Uterus (tissue), 2 donors: ENCODE measurements at regions not wholly inside any gene's neighbourhood (a gene's known extent, or its start where the extent isn't known, plus 50 kb on each side); places are given as distances from the start of the nearest gene placed in this dataset.

ENCODE experiments used
- POLR2A ChIP-seq, 2 donors: fragments of 450-650 bp; IDR thresholded peaks; one replicate each; pipeline ENCODE4 v1.6.1; 2016; ENCODE audit warnings: antibody characterized with exemption in 2 of 2, mild to moderate bottlenecking in 1 of 2, moderate library complexity in 1 of 2
- TF ChIP-seq, protein P1 (sequence below), 4 experiments: fragments of 200-600 bp in 2 of 4; fragments of 450-650 bp in 2 of 4; sonication (generic) in 2 of 4; IDR thresholded peaks; one replicate each; pipeline ENCODE4 v1.5.1; 2016 to 2019; ENCODE audit warnings: antibody characterized with exemption in 4 of 4, mild to moderate bottlenecking in 2 of 4, moderate library complexity in 1 of 4

DNA sequence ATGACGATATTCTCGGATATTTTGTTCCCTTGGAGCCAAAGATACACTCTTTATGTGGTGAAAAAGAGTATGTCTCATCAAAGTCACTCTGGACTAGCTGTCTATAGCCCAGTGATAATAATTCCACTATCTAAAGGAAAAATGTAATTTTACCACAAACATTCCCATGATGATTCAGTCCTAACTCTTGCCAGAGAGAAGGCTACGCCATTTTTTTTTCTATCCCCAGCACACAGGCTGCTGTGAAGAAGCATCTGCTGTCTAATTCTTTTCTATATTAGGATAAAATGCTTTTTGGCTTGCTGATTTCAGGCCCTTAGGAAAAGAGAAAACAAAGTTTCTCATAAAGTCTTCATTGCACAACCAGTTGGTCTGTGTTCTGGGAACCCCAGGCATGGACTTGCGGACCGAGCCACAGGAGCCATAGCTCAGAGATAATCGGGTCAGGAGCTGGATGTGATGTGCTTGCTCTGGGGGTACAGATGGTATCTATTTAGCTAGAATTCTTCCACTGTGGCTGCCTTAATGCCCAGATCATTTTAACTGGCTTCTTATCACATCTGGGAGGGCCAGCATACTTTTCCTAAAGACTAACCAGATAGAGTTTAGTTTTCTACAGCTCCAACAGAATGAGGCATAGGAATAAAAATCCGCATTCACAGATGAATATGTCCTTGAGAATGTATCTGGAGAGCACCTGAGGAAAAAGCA, 683.7 kb upstream of the ID4 start:
- TF ChIP-seq, protein P1, sequence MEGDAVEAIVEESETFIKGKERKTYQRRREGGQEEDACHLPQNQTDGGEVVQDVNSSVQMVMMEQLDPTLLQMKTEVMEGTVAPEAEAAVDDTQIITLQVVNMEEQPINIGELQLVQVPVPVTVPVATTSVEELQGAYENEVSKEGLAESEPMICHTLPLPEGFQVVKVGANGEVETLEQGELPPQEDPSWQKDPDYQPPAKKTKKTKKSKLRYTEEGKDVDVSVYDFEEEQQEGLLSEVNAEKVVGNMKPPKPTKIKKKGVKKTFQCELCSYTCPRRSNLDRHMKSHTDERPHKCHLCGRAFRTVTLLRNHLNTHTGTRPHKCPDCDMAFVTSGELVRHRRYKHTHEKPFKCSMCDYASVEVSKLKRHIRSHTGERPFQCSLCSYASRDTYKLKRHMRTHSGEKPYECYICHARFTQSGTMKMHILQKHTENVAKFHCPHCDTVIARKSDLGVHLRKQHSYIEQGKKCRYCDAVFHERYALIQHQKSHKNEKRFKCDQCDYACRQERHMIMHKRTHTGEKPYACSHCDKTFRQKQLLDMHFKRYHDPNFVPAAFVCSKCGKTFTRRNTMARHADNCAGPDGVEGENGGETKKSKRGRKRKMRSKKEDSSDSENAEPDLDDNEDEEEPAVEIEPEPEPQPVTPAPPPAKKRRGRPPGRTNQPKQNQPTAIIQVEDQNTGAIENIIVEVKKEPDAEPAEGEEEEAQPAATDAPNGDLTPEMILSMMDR (IDR thresholded peaks at IDR 0.05), result no peak
- no peak for TF ChIP-seq POLR2A (IDR thresholded peaks at IDR 0.05)
